Testis (tissue), 2 donors: ENCODE measurements at regions not wholly inside any gene's neighbourhood (a gene's known extent, or its start where the extent isn't known, plus 50 kb on each side); places are given as distances from the start of the nearest gene placed in this dataset.

Source experiments
- POLR2A ChIP-seq: fragments of 450-650 bp; IDR thresholded peaks from one replicate; pipeline ENCODE4 v1.6.1; 2017; ENCODE audit warnings: antibody characterized with exemption, mild to moderate bottlenecking, moderate library complexity
- TF ChIP-seq, protein P1 (sequence below), 3 experiments: fragments of 450-650 bp in 2 of 3; fragments of 200-600 bp in 1 of 3; sonication (generic) in 1 of 3; IDR thresholded peaks; one replicate each; pipeline ENCODE4 v1.5.1; 2016 to 2019; ENCODE audit warnings: antibody characterized with exemption in 3 of 3, mild to moderate bottlenecking in 2 of 3, moderate library complexity in 1 of 3

DNA sequence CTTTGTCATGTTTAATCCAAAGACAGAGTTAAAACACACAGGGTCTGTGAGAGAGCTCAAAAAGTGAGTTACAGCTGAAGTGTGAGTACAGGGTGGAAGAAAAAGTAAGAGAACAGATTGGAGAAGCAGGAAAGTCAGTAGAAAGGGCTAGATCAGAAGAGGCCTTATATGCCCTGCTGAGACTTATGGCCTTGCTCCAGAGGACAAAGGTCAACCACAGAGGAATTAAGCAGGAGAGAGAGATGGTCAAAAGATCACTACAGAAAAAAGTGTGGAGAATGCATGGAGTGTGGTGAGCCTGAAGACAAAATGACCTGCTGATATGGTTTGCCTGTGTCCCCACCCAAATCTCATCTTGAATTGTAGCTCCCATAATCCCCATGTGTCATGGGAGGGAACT is 213.8 kb downstream of the NEBL start:
- no peak for TF ChIP-seq POLR2A
- TF ChIP-seq, protein P1, sequence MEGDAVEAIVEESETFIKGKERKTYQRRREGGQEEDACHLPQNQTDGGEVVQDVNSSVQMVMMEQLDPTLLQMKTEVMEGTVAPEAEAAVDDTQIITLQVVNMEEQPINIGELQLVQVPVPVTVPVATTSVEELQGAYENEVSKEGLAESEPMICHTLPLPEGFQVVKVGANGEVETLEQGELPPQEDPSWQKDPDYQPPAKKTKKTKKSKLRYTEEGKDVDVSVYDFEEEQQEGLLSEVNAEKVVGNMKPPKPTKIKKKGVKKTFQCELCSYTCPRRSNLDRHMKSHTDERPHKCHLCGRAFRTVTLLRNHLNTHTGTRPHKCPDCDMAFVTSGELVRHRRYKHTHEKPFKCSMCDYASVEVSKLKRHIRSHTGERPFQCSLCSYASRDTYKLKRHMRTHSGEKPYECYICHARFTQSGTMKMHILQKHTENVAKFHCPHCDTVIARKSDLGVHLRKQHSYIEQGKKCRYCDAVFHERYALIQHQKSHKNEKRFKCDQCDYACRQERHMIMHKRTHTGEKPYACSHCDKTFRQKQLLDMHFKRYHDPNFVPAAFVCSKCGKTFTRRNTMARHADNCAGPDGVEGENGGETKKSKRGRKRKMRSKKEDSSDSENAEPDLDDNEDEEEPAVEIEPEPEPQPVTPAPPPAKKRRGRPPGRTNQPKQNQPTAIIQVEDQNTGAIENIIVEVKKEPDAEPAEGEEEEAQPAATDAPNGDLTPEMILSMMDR (IDR thresholded peaks at IDR 0.05) = no peak
